PC-9 (cell line): ENCODE measurements at regions not wholly inside any gene's neighbourhood (a gene's known extent, or its start where the extent isn't known, plus 50 kb on each side); places are given as distances from the start of the nearest gene placed in this dataset.

Experiments
- BruUV-seq: library from RNA; stranded (reverse); fragments of 400-500 nt; replicated peaks from 2 replicates; lab custom pipeline; 2021; lab: Mats Ljungman, UMichigan
- CTCF ChIA-PET: fragments of 300-600 bp; sonication (Branson Sonifier 250); formaldehyde crosslinking; loops from one replicate; lab custom pipeline; 2022; ENCODE audit warnings: antibody characterized with exemption; lab: Charles Lee
- POLR2A ChIA-PET: fragments of 300-600 bp; sonication (Branson Sonifier 250); formaldehyde crosslinking; loops from one replicate; lab custom pipeline; 2022; ENCODE audit warnings: antibody characterized with exemption; ENCODE audit not compliant: unreplicated experiment; lab: Charles Lee
- DNase-seq, 2 experiments: peaks; one replicate each; pipeline versions ENCODE4 v3.0.0 to v3.0.0-alpha.2; 2015 to 2022; ENCODE audit warnings: mixed read lengths in 1 of 2
- H2AFZ ChIP-seq: fragments of 200-600 bp; sonication (generic); 2 replicates; pipeline ENCODE4 v1.8.1; 2017; ENCODE audit warnings: antibody characterized with exemption
- H3F3A ChIP-seq: fragments of 200-600 bp; sonication (generic); 2 replicates; pipeline ENCODE4 v1.8.1; 2017; ENCODE audit warnings: antibody characterized with exemption, mild to moderate bottlenecking, low read depth; ENCODE audit not compliant: insufficient read depth
- H3K27ac ChIP-seq: fragments of 200-600 bp; sonication (generic); 2 replicates; pipeline ENCODE4 v1.6.1; 2016; ENCODE audit warnings: mixed run types
- H3K27me3 ChIP-seq: fragments of 200-600 bp; sonication (generic); 2 replicates; pipeline ENCODE4 v1.6.1; 2016; ENCODE audit warnings: low read depth, mixed run types; ENCODE audit not compliant: insufficient read depth
- H3K36me3 ChIP-seq: fragments of 200-600 bp; sonication (generic); 2 replicates; pipeline ENCODE4 v1.6.1; 2016; ENCODE audit warnings: low read depth, mixed run types
- H3K4me1 ChIP-seq: fragments of 200-600 bp; sonication (generic); replicated peaks from 2 replicates; pipeline ENCODE4 v1.6.1; 2016; ENCODE audit warnings: mixed run types; ENCODE audit not compliant: insufficient read depth
- H3K4me2 ChIP-seq: fragments of 200-600 bp; sonication (generic); 2 replicates; pipeline ENCODE4 v1.6.1; 2017; ENCODE audit warnings: mixed run types
- H3K4me3 ChIP-seq: fragments of 200-600 bp; sonication (generic); 2 replicates; pipeline ENCODE4 v1.6.1; 2016; ENCODE audit warnings: mixed run types
- H3K79me2 ChIP-seq: fragments of 200-600 bp; sonication (generic); 2 replicates; pipeline ENCODE4 v1.6.1; 2017; ENCODE audit warnings: low read depth, mixed run types
- H3K9me2 ChIP-seq: fragments of 200-600 bp; sonication (generic); 2 replicates; pipeline ENCODE4 v1.8.1; 2017; ENCODE audit warnings: mild to moderate bottlenecking; ENCODE audit not compliant: insufficient read depth
- H3K9me3 ChIP-seq: fragments of 200-600 bp; sonication (generic); 2 replicates; pipeline ENCODE4 v1.8.1; 2016; ENCODE audit warnings: low read depth; ENCODE audit not compliant: insufficient read depth
- H4K20me1 ChIP-seq: fragments of 200-600 bp; sonication (generic); 2 replicates; pipeline ENCODE4 v1.8.1; 2017; ENCODE audit not compliant: insufficient read depth
- CTCF ChIP-seq: fragments of 200-600 bp; sonication (generic); conservative IDR thresholded peaks from 2 replicates; pipeline ENCODE4 v1.6.1; 2017; ENCODE audit warnings: mixed run types, antibody characterized with exemption, mild to moderate bottlenecking, moderate library complexity
- EZH2 ChIP-seq: fragments of 200-600 bp; sonication (generic); IDR thresholded peaks from 2 replicates; pipeline ENCODE4 v1.8.0; 2017; ENCODE audit warnings: antibody characterized with exemption, low read depth
- intact Hi-C: fragments of 100-400 bp; cut with micrococcal nuclease; formaldehyde crosslinking; loops from one replicate; pipeline ENCODE4 v1.10.0; 2022; ENCODE audit not compliant: unreplicated experiment

- CTCF ChIA-PET: no interaction called here
- no peak for DNase-seq
- Histone ChIP-seq H4K20me1 (no peaks in the 10 kb centered on the region), H3K4me1 (peaks cover 25% of the 10 kb centered on the region), H3K4me3 (no peak overlapping the region), H3K4me2 (no peak overlapping the region), H3K27me3 (no peaks in the 10 kb centered on the region), H3K27ac (no peak overlapping the region), H3K79me2 (no peaks in the 10 kb centered on the region), H3K9me3 (no peaks in the 10 kb centered on the region), H3F3A (peaks cover 14% of the 10 kb centered on the region), H3K9me2 (no peaks in the 10 kb centered on the region), H3K36me3 (no peaks in the 10 kb centered on the region), H2AFZ (no peak overlapping the region)
- intact Hi-C loops: no loop called here
- TF ChIP-seq EZH2 (no peak), CTCF (no peak)
- no TSS peak for BruUV-seq
- POLR2A ChIA-PET: no interaction called here
These were observed 66.6 kb upstream of the ENPP6 start for GRCh38 chr4:184284336-184284690.

GRCh38 chr4:184283659-184284335, 66.1 kb upstream of the ENPP6 start:
- intact Hi-C loops: no loop called here
- Histone ChIP-seq H4K20me1 (no peaks in the 10 kb centered on the region), H3K27ac (no peak overlapping the region), H3K79me2 (no peaks in the 10 kb centered on the region), H3K9me2 (no peaks in the 10 kb centered on the region), H2AFZ (no peak overlapping the region), H3K36me3 (no peaks in the 10 kb centered on the region), H3K9me3 (no peaks in the 10 kb centered on the region), H3K4me1 (peaks cover 20% of the 10 kb centered on the region), H3F3A (peaks cover 14% of the 10 kb centered on the region), H3K27me3 (no peaks in the 10 kb centered on the region), H3K4me3 (no peak overlapping the region), H3K4me2 (no peak overlapping the region)
- POLR2A ChIA-PET: no interaction called here
- no peak for DNase-seq
- CTCF ChIA-PET: interaction anchor here (0.7 kb wide), 1 partner anchor 9 kb away, joined by 15 read pairs; no protein-coding TSS in a partner anchor
- no TSS peak for BruUV-seq
- TF ChIP-seq EZH2 (no peak), CTCF (no peak)

DNA sequence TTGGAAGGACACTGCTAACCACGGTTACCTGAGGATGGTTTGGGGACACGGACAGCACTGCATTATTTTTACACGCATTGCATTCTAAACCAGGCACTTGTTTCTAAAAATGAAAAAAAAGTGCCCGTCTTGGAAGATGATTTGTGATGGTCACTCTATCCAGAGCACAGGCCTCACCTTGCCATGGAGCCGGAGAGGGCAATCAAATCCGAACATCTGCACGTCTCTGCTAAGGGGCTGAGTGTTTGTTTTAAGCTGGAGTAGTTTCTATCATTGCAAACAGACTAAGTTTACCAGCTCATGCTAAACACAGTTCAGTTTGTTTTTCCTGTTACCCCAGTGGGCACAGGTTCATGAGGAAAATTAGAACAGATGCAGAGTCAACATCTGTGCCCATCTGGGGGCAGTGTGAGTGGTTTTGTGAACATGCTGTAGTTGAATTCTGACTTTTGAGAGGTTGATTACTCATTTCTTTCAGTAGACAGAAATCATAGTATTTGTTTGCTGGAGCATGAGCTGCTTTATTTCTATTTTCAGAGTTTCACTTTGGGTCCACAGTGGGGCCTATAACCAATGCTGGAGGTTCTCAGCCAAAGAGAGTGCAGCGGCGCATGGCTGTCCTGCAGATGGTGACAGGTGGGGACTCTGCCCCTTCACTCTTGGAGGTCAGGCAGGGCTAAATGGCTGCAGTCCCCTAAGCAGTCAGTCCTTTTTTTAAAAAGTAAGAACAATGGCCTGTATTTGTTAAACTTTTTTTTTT, 65.4 kb upstream of the ENPP6 start:
- no TSS peak for BruUV-seq
- Histone ChIP-seq H3K79me2 (no peaks in the 10 kb centered on the region), H3K4me1 (peaks cover 13% of the 10 kb centered on the region), H2AFZ (no peak overlapping the region), H3K27ac (no peak overlapping the region), H4K20me1 (no peaks in the 10 kb centered on the region), H3K4me3 (no peak overlapping the region), H3K27me3 (no peaks in the 10 kb centered on the region), H3K4me2 (no peak overlapping the region), H3F3A (peaks cover 7% of the 10 kb centered on the region), H3K9me2 (no peaks in the 10 kb centered on the region), H3K36me3 (no peaks in the 10 kb centered on the region), H3K9me3 (no peaks in the 10 kb centered on the region)
- no peak for DNase-seq
- CTCF ChIA-PET: interaction anchor here (0.6 to 0.7 kb wide), 2 partner anchors 10 to 94 kb away, joined by 4 to 15 read pairs; no protein-coding TSS in a partner anchor
- TF ChIP-seq EZH2 (no peak), CTCF (no peak)
- intact Hi-C loops: no loop called here
- POLR2A ChIA-PET: no interaction called here
